HK-2 (cell line): ENCODE measurements at regions not wholly inside any gene's neighbourhood (a gene's known extent, or its start where the extent isn't known, plus 50 kb on each side); places are given as distances from the start of the nearest gene placed in this dataset.
A peak's percentile ranks its signal among the peaks of the same experiment; 100 is the strongest.
"Not testable (repeated sequence)": the region's sequence is repeated elsewhere in the genome, so short reads cannot be mapped to it uniquely, and the experiment has no call there.

ENCODE experiments used
- DNase-seq: peaks from one replicate; pipeline ENCODE4 v3.0.0-alpha.2; 2018; ENCODE audit not compliant: unreplicated experiment

- no peak for DNase-seq
Observed at GRCh38 chr13:107669391-107669993, 545.8 kb downstream of the LIG4 start.

GRCh38 chr13:107665926-107666458 lies 549.3 kb downstream of the LIG4 start:
- DNase-seq = no peak

GRCh38 chr13:107650081-107650701 lies 565.1 kb downstream of the LIG4 start:
- DNase-seq = peak; percentile 32

- no peak for DNase-seq
Observed at GRCh38 chr13:107649079-107649478, 566.3 kb downstream of the LIG4 start.

- DNase-seq = no peak
Observed at GRCh38 chr13:107644136-107644535, 571.2 kb downstream of the LIG4 start.

- DNase-seq = no peak
Observed at GRCh38 chr13:107643615-107644014, 571.7 kb downstream of the LIG4 start.

- DNase-seq = no peak
Observed at GRCh38 chr13:107642831-107643230, 572.5 kb downstream of the LIG4 start.

GRCh38 chr13:107641574-107641973 lies 573.8 kb downstream of the LIG4 start:
- DNase-seq = no peak

GRCh38 chr13:107625648-107626047 lies 589.7 kb downstream of the LIG4 start:
- no peak for DNase-seq

GRCh38 chr13:107617527-107617926 lies 597.8 kb downstream of the LIG4 start:
- DNase-seq = no peak

- no peak for DNase-seq
Observed at GRCh38 chr13:107612376-107612775, 603.0 kb downstream of the LIG4 start.

GRCh38 chr13:107608736-107609135 lies 606.6 kb downstream of the LIG4 start:
- no peak for DNase-seq

- no peak for DNase-seq
Observed at GRCh38 chr13:107600971-107601370, 614.4 kb downstream of the LIG4 start.

GRCh38 chr13:107596306-107596705 lies 619.0 kb downstream of the LIG4 start:
- DNase-seq = not testable (repeated sequence)

- peak; percentile 3 for DNase-seq
Observed at GRCh38 chr13:107590556-107590955, 624.8 kb downstream of the LIG4 start.

- DNase-seq = no peak
Observed at GRCh38 chr13:107587681-107588080, 627.7 kb downstream of the LIG4 start.

GRCh38 chr13:107586216-107586615 lies 629.1 kb downstream of the LIG4 start:
- no peak for DNase-seq

GRCh38 chr13:107585469-107586180 lies 629.7 kb downstream of the LIG4 start:
- no peak for DNase-seq

- no peak for DNase-seq
Observed at GRCh38 chr13:107582171-107582570, 633.2 kb downstream of the LIG4 start.

GRCh38 chr13:107580741-107581412 lies 634.5 kb downstream of the LIG4 start:
- no peak for DNase-seq

- DNase-seq = no peak
Observed at GRCh38 chr13:107576430-107576829, 638.9 kb downstream of the LIG4 start.

- DNase-seq = no peak
Observed at GRCh38 chr13:107574517-107575210, 640.7 kb downstream of the LIG4 start.
